ENCODE measurements at regions not wholly inside any gene's neighbourhood (a gene's known extent, or its start where the extent isn't known, plus 50 kb on each side); places are given as distances from the start of the nearest gene placed in this dataset.
"Not testable (repeated sequence)": the region's sequence is repeated elsewhere in the genome, so short reads cannot be mapped to it uniquely, and the experiment has no call there.

DNA sequence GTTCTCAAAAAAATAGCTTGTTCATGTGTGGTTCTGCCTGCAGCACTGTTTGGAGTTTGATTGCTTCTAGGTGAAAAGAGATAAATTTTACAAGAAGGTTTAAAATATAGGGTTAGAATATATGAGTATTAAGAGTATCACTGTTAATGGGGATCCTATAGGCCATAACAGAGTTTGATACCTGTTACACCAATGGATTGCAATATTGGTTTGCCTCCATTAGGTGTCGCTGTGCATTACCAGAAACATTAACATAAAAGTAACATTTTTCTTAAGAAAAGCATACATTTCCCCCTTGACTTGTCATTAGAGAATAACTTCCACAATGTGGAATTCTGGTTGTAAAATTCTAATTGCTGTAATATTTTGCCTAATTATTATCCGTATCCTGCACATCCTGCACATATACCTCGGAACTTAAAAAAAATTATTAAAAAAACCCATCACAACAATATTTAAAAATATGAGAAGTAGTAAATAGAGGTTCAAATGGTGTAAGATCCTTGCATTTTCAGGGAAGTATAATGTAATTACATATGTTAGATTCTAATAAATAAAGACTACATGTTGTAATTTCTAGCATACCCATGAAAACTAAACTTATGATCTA is 63.0 kb downstream of the CYP4A11 start:
- peak; percentile 34 for DNase-seq (ENCODE audit: low spot score)

DNA sequence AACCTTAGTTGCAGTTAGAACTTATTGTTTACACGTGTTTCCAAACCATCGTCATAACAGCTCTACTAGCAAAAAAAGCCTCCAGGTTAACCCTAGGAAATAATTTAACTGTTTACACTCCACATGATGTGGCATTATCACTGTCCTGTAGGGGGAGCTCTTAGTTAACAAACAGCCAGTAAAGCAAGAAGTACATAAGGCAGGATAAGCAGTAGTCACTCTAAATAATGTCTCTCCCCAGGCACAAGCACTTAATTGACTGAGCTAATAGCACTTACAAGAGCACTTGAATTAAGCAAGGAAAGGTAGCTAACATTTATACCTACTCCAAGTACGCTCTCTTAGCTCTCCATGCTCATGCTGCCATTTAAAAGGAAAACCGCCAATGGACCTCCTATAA is 65.2 kb downstream of the CYP4A11 start:
- not testable (repeated sequence) for DNase-seq (ENCODE audit: low spot score)

Measured in kidney tubule cell (primary cell).